SIG-M5 treated with dmso at 0.1 percent for 504 hours (cell line): ENCODE measurements at regions not wholly inside any gene's neighbourhood (a gene's known extent, or its start where the extent isn't known, plus 50 kb on each side); places are given as distances from the start of the nearest gene placed in this dataset.

Source experiments
- DNase-seq: peaks from one replicate; lab custom pipeline; 2025; ENCODE audit not compliant: unreplicated experiment; lab: John Stamatoyannopoulos, UW

DNA sequence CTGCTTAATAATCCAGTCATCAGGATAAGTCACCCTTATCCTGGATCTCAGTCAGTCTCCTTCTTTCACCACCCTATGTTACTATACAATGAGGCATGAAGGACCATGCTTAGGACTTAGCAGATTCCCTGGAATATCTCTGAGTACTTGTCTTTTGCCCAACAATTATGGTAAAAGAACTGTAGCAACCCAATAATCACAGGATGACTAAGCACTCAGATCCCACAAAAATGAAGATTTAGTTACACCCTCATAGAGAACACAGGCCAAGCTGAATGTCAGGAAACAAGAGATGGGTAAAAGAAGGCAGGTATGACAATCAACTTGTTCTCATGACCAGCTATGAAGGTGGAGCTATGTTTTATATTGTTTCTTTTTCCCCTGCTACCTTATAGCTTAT lies 91.4 kb downstream of the EDN1 start:
- no peak for DNase-seq

DNA sequence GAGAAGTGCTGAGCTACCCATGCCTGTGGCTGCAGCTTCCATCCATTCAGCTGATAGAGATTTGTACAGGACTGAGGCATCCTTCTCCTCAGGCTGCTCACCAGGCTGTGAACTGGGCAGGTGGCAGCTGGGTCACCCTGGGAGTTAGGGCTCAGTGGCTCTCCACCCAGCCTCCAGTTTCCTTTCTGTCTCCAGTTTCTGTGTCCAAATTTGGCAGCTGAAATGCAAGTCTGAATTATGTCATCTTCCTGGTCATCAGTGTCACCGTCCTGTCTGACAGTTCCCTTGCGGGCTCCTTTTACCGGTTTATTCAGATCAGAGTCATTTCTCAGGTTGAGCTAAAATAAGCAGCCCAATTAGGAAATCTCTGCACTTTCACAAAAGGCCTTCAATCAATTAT lies 93.3 kb downstream of the EDN1 start:
- no peak for DNase-seq

DNA sequence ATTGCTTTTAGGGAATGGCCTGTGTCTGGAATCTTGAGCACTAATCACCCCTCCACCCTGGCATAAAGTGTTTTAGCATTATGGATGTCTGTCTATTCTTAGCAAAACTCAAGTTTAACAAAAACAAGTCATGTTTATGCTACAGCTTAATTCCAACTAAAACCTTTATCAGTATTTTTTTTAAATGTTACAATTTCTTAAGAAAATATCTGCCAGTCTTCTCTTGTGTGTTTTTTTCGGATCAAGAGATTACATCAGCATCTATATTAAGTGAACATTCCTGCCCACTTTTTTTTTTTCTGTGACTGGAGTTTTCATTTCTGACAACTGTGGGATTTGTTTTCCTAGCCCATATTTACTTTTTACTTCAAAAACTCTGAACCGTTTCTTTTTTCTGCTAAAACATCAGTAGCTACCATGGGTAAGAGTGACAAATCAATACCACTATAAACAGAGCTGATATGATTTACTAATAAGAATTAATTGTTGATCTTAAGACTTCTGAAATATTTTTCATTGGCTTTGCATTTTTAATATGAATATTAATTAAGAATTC lies 94.3 kb downstream of the EDN1 start:
- DNase-seq = no peak

DNA sequence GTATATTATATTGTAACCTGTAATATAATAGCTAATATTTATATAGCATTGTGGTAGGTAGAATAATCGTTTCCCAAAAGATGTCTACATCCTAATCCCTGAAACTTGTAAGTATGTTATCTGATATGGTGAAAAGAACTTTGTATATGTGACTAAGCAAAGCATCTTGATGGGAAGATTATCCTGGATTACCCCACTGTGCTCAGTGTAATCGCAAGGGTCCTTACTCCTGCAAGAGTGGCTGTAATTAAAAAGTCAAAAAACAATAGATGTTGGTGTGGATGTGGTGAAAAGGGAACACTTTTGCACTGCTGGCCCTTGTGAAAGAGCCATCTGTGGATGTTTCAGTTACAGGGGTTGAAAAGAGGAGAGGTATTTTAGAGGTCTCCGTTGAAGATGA lies 95.2 kb downstream of the EDN1 start:
- no peak for DNase-seq

DNA sequence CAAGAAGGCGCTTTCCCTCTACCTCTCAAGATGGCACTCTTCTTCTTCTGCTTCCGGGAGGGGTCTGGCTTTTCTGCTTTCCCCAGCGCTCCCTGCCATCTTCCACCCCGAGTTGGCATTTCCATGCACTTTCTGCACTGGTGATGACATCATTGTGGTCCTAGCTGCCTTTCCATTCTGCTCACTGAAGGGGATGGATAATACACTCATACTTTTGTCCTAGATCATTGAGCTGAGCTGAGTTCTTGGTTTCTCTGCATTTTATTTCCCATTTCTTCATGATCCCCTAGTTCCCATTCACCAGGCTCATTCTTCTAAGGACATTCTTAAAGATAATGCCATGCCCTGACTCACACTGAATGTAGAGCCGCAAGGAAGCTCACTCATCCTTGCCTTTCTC lies 96.7 kb downstream of the EDN1 start:
- no peak for DNase-seq

DNA sequence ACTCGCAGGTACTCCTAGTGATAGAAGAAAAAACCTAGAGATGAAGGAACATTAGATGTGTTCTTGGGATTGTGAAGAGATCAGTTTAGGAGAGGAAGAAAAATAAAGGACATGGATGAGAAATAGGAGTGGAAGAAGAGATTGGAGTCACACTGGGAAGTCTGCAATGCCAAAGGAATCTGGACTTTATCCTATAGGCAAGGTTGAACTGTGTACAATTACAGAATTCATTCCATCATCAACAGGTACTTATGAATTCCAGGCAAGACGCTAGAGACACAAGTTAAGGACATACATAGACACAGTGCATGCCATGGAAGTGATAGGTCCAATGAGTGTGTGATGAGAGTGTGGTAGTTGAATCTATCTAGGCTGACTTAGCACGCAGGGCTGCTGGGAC lies 101.3 kb downstream of the EDN1 start:
- DNase-seq = no peak

DNA sequence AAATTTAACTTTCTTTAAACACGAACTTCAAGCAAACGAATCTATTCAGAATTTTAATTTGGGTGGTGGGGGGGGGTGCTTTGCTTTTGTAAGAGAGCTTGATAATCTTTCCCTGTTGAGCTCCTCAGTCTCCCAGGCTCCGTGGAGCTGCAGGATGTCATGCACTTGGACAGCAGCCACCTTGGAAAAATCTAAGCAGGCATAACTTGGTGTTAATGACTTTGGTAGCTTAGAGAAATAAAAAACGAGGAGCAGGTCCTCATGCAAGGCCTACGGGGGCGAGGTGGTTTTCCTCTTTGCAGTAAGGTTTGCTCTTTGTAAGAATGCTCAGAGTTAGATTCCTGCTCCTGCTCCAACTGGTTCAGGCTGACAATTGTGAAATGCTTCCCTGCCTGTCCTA lies 102.3 kb downstream of the EDN1 start:
- no peak for DNase-seq

DNA sequence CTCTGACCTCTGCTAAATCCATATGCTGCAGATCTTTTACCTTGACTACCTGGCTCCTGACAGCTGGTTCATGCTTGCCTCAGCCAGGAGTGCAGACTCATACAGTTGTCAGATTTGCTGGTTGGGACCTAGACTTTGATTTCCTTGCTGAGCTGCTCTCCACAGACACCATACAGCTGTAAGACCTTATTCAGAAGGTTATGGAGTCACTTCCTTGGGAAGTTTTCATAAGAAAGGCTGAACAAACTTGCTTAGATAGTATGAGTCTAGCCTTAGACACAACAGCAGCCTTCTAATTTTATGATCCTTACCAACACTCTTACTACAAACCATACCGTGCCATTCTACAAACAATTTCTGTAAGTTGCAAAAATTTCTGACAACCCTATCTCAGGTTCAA lies 102.9 kb downstream of the EDN1 start:
- no peak for DNase-seq

DNA sequence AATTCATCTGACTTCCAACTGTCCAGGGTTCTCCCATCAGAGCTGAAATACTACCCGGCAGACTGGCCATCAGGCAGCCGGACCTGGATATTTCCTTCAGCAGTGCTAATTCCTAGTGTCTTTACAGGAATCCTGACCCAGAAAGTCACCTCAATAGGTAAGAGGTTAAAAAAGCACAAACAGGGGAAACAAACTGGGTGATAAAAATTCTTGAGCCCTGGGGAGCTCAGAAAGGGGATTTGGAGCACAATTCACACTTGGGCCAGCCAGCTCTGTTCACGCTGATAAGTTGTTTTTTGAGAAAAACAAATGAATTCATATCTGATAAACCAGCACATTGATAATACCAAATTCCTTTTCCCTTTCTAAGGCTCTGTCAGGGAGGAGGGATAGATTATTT lies 104.0 kb downstream of the EDN1 start:
- no peak for DNase-seq

DNA sequence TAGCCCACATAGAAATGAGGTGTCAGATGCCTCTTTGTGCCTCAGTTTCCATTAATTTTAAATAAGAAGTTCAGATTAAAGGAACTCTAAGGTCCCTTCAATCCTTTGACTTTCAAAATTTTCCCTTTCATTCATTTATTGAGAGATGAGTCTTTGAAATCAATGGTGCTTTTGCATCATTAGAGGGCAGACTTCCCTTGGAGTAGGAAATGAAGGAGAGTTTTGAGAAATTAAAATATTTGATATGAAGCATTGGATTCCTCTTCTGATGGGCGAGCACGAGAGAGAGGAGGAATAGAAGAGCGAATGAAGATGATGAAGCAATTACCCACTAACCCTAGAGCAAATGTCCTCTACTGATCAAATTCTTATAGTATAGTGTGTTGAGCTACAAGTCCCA lies 105.7 kb downstream of the EDN1 start:
- DNase-seq = no peak

DNA sequence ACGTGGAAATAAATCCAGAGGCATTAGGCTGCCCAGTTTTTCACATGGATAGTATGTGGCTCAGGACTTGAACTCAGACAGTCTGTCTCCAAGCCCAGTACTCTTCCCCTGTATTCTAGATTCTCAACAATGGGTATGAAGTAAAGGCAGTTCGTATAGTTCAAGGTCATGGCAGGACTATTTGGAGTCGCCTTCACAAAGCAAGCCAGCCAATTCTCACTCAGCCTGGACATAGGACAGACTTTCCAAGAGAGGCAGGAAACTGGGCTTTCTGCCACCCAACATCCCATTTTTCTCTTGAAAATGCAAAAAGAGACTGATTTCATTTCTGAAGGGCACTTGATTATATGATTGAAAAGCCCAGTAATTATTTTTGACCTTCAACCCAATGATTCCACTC lies 111.0 kb downstream of the EDN1 start:
- DNase-seq = no peak

DNA sequence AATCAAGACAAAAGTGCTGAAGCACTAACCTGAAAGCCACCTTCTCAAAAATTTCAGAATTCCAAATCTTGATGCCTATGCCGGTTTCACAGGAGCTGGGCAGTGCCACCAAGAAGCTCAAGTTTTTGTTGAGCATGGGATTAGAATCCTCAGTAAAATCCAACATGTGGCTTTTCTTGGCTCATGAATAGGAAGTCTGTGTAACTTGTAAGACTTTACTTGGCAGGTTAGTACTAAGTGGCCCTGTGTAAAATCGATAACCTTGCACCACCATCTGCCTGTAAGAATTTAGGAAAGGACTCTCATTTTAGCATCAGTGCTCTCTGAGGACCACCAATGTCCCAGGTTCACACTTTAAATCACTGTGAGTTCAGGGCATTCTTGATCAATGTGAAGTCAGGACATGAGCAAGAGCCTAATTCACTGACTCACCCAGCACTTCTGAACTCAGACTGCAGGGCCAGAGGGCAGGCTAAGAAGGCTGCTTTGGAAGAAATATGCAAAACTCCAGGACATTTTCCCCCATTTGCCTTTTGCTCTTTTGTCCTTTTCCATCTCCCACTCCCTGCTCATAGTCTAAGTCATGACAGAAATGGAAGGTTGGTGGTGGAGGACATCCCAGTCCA lies 113.2 kb downstream of the EDN1 start:
- DNase-seq = no peak

DNA sequence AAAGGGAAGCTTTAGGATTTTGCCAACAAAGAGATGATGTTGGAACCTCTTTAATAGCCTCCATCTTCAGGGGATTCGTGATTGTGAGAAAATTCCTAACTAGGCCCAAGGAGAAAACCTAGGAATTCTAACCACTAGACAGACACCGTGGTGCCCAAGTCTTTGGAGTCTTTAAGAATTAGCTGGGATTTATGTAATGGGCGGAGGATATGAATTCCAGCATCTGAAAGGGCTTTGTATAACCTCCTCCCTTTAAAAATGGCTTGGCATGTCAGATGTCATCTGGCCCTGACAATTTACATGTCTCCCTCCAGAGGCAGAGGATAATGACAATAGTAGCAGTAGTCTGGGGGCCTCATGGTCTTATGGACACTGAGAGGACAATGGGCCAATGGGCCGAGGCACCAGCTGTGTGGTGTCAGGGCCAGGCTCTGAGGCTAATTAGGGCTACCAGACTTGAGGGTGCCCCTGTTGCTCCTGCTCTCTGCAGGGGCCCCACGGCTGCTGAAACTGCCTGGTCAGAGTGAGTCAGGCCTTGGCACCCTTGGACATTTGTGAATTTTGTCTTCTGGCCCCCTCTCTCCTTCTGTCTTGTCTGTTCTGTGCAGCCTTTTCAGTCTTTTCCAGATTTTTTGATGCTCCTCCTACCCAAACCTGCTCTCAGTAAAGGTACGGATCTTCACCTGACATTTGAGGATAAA lies 113.9 kb downstream of the EDN1 start:
- no peak for DNase-seq

DNA sequence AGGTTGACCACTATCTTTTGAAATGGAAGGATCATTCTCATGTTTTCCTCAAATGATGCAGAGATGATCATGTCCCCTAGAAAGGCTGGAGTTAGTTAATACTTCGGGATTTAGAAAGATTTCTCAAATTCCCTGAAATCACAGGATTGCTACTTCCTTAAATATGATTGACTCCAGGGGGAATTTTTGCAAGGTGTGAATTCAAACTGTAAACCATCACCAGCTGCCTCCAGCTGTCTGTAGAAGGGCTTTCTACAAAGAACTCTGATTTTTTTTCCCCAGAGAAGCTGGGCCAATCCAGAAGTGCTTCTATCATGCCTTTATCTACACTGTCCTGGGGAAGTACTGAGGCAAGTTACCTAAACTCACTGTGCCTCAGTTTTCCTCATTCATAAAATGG lies 114.5 kb downstream of the EDN1 start:
- DNase-seq = no peak

DNA sequence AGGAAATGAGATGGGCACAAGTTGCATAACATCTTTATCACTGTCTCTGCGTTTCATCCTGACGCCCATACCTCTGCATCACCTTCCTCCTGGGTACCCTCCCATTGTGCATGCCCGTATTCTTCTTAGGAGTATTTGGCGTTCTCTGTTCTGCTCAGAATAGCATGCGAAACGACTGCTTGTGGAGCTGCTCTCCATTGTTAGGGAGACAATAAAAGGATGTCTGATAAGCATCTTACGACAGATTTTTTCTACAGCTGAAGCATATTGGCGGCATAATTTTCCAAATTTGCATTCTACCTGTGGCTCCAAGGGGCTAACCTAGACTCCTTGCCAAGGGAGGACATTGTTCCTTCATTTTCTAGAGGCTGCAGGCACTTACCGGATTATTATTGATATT lies 118.6 kb downstream of the EDN1 start:
- no peak for DNase-seq

DNA sequence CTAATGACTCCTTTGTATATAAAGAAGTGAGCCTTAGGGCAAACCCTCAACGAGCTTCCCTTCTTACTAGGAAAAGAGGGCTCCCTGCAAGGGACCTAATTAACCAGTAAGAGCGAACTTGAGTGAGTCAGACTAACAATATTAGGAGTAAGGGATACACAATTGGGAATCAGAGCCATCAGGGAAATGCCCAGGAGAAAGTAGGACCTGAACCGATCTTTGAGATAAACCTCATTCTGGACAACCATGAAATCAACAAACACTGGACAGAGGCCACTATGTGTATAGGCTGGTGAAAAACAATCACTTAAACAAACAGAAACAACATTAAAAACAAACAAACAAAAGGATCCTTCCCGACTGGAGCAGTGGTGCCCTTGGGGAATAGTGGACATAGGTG lies 120.8 kb downstream of the EDN1 start:
- no peak for DNase-seq

DNA sequence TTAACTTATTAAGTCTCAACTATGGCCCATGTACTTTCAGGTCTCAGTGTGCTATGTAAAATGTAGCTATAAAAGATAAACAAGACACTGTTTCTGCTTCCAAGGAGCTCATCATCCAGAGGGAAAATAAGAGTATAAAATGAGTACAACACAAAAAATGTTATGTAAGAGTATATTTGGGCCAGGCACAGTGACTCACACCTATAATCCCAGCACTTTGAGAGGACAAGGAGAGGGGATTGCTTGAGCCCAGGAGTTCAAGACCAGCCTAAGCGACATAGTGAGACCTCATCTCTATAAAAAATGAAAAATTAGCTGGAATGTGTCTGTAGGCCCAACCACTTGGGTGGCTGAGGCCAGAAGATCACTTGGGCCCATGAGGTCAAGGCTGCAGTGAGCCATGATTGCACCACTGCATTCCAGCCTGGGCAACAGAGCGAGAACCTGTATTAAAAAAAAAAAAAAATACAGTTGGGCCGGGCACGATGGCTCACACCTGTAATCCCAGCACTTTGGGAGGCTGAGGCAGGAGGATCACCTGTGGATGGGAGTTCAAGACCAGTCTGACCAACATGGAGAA lies 124.0 kb downstream of the EDN1 start:
- no peak for DNase-seq

DNA sequence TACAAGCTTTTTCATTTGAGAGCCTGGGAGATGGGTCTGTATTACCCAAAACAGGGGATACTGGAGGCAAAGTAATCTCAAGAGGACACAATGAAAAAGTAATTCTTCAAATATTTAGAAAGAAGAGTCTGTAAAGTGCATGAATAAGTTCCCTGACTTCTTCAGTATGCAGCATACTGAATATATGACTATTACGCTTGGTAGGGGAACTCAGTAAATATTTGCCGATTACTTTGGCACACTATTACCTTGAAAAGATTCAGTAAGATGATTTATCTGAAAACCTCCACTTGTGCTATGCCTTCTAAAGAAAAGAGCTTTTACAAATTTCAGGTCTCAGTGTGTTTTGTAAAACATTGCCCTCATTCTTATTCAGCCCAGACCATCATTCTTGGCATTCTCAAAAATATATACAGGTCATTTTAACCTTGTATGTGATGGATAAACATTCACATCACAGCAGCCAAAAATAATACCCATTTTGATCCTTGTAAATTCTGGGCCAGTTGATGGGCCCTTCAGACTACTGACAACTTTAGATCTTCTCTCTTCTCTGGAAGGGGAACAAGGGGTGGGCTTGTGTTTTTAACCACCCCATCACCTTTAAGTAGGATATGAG lies 125.9 kb downstream of the EDN1 start:
- DNase-seq = no peak

DNA sequence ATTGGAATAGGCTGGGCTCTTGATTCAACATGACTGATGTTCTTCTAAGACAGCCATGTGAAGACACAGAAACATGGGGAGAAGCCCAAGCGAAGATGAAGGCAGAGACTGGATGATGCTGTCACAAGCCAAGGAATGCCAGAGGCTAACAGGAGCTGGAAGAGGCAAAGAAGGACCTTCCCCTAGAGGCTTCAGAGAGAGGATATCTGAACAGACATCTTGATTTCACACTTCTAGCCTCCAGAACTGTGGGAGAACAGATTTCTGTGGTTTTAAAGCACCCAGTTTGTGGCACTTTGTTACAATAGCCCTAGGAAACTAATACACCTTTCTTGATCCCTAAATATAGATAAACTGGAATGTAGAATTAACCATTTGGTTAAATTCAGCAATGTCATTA lies 127.0 kb downstream of the EDN1 start:
- DNase-seq = no peak

DNA sequence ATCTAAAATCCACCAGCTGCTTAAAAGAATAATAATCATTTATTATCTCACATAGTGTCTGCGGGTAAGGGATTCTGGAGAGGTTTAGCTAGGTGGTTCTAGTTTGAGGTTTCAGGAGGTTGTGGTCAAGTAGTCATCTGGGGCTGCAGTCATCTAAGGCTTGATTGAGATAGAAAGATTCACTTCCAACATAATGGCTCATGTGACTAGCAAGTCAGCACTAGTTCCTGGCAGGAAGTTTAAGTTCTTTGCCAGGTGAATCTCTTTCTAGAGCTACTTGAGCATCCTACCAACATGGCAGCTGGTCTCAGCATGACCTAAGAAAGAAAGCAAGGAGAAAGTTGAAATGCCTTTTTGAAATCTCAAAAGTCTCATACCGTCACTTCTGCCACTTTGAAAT lies 128.8 kb downstream of the EDN1 start:
- DNase-seq = no peak

DNA sequence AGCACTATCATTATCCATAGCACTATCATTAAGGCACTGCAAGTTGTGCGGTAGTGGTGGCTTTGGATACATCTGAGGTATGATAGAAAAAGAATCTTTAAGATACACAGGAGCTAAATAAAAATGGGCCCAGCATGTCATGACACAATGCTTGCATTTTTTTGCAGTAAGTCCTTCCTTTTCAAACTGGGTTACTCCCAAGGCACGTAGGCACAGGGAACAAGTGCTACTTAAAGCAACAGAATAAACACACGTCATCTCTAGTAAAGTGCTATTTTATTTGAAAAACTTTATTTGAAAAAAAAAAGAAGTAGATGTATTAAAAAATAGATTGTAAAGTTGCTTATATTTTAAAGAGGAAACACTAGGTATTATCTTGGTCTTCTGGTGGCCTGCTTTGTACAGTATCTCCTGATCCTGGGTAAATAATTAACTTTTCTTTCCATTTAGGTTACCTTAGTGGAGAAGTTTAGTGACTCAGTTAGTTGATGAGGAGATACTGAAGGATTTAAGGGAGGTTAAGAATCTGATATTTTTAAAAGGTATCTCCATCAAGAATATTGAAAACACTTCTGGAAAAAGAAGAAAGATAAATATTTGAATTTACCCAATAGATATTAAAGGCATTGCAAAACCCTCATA lies 129.6 kb downstream of the EDN1 start:
- no peak for DNase-seq

DNA sequence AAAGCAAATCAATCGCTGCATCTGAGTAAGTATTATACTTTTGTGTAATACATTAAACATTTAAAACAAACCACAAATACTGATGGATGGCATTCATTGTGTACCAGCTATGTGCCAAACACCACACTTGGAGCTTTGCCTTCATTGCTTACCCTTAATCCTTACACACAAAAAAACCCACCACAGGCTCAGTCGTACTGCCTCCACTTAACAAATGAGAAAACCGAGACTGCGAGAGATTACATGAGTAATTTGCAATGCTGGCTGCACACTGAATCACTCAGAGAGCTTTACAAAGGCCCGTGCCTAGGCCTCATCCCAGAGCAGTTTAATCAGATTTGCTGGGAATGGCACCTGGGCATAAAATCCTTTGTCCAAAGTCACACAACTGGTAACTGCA lies 130.5 kb downstream of the EDN1 start:
- DNase-seq = no peak
